Transverse colon (tissue), 4 donors: ENCODE measurements at regions not wholly inside any gene's neighbourhood (a gene's known extent, or its start where the extent isn't known, plus 50 kb on each side); places are given as distances from the start of the nearest gene placed in this dataset.

Experiments
- DNase-seq: peaks from one replicate; pipeline ENCODE4 v3.0.0-alpha.2; 2019
- H3K27ac ChIP-seq, 4 donors: fragments of 200-600 bp; sonication (generic); 2 replicates each; pipeline ENCODE4 v1.5.1; 2016 to 2018; ENCODE audit warnings: inconsistent platforms in 4 of 4
- H3K27me3 ChIP-seq: fragments of 200-600 bp; sonication (generic); 2 replicates; pipeline ENCODE4 v1.5.1; 2017; ENCODE audit warnings: inconsistent platforms
- H3K36me3 ChIP-seq, 4 donors: fragments of 200-600 bp; sonication (generic); 2 replicates each; pipeline ENCODE4 v1.5.1; 2017 to 2019; ENCODE audit warnings: inconsistent platforms in 4 of 4
- H3K4me1 ChIP-seq, 4 donors: fragments of 200-600 bp; sonication (generic); 2 replicates each; pipeline ENCODE4 v1.5.1; 2017 to 2020; ENCODE audit warnings: inconsistent platforms in 4 of 4
- H3K4me3 ChIP-seq, 4 donors: fragments of 200-600 bp; sonication (generic); 1 replicate in 1 of 4; 2 replicates in 3 of 4; pipeline versions ENCODE4 v1.5.1 to v1.6.1; 2017 to 2019; ENCODE audit warnings: inconsistent platforms in 4 of 4
- H3K9me3 ChIP-seq, 2 donors: fragments of 200-600 bp; sonication (generic); 2 replicates each; pipeline ENCODE4 v1.5.1; 2017 to 2019; ENCODE audit warnings: inconsistent platforms in 2 of 2
- EP300 ChIP-seq: sonication (generic); formaldehyde crosslinking; IDR thresholded peaks from one replicate; pipeline ENCODE4 v1.6.1; 2017; ENCODE audit warnings: antibody characterized with exemption, low read depth
- POLR2A ChIP-seq: fragments of 450-650 bp; IDR thresholded peaks from one replicate; pipeline ENCODE4 v1.6.1; 2016; ENCODE audit warnings: antibody characterized with exemption, mild to moderate bottlenecking, moderate library complexity
- POLR2AphosphoS5 ChIP-seq, 3 donors: sonication (generic); formaldehyde crosslinking; IDR thresholded peaks; one replicate each; pipeline ENCODE4 v1.6.1; 2016; ENCODE audit warnings: antibody characterized with exemption in 3 of 3
- WGBS, 2 donors: methylation state at CpG; one replicate each; pipeline ENCODE4 v1.1.5; 2018; ENCODE audit warnings: low coverage in 1 of 2; 5-methylcytosine and 5-hydroxymethylcytosine counted together
- in situ Hi-C, 4 donors: fragments of 200-750 bp; cut with MboI; loops; one replicate each; pipeline versions ENCODE4 v1.15.0 to v1.15.1; 2017; ENCODE audit warnings: low sequenced_read_pairs in 3 of 4, low pct_ligation_motif_present in 1 of 4, low pct_unique_long_range_greater_than_20kb in 1 of 4
- intact Hi-C: fragments of 100-400 bp; cut with DNase I; formaldehyde crosslinking; loops from one replicate; pipeline ENCODE4 v1.15.1; 2023; ENCODE audit warnings: low total_unique reads
- TF ChIP-seq, protein P1 (sequence below), 5 experiments: fragments of 200-600 bp in 3 of 5; fragments of 450-650 bp in 2 of 5; sonication (generic) in 3 of 5; IDR thresholded peaks; 1 replicate in 2 of 5; 2 replicates in 3 of 5; pipeline ENCODE4 v1.5.1; 2016 to 2017; ENCODE audit warnings: antibody characterized with exemption in 5 of 5, inconsistent platforms in 3 of 5, mild to moderate bottlenecking in 2 of 5, moderate library complexity in 1 of 5

DNA sequence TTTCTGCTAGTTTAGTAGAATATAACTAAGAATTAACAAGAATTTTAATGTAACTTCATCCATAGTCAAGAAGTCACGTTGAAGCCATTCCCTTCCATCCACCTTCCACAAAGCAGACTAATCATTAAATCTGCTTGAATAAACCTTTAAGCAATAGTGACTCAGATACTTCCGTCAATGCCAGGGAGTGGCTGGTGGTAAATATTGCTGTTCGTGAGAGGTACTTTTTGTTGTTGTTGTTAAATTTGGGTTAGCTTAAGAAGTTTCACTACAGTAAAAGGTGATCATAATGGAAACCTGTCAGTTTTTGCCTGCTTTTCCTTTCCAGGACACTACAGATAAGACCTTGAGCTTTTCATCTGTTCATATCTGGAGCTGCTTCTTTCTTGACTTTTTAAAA, 316.3 kb downstream of the TMA16 start:
- Histone ChIP-seq H3K27ac (no peak overlapping the region), H3K4me1 (no peaks in the 10 kb centered on the region), H3K27me3 (no peaks in the 10 kb centered on the region), H3K9me3 (no peaks in the 10 kb centered on the region), H3K36me3 (no peaks in the 10 kb centered on the region), H3K4me3 (no peak overlapping the region)
- TF ChIP-seq POLR2AphosphoS5 (IDR thresholded peaks at IDR 0.05) (no peak), POLR2A (no peak), EP300 (no peak)
- TF ChIP-seq, protein P1, sequence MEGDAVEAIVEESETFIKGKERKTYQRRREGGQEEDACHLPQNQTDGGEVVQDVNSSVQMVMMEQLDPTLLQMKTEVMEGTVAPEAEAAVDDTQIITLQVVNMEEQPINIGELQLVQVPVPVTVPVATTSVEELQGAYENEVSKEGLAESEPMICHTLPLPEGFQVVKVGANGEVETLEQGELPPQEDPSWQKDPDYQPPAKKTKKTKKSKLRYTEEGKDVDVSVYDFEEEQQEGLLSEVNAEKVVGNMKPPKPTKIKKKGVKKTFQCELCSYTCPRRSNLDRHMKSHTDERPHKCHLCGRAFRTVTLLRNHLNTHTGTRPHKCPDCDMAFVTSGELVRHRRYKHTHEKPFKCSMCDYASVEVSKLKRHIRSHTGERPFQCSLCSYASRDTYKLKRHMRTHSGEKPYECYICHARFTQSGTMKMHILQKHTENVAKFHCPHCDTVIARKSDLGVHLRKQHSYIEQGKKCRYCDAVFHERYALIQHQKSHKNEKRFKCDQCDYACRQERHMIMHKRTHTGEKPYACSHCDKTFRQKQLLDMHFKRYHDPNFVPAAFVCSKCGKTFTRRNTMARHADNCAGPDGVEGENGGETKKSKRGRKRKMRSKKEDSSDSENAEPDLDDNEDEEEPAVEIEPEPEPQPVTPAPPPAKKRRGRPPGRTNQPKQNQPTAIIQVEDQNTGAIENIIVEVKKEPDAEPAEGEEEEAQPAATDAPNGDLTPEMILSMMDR (IDR thresholded peaks at IDR 0.05): no peak
- DNase-seq: no peak
- WGBS, 2 donors: 38 to 39% methylated on average over 3 of the region's 3 CpGs
- intact Hi-C loops: no loop called here
- in situ Hi-C loops: no loop called here

DNA sequence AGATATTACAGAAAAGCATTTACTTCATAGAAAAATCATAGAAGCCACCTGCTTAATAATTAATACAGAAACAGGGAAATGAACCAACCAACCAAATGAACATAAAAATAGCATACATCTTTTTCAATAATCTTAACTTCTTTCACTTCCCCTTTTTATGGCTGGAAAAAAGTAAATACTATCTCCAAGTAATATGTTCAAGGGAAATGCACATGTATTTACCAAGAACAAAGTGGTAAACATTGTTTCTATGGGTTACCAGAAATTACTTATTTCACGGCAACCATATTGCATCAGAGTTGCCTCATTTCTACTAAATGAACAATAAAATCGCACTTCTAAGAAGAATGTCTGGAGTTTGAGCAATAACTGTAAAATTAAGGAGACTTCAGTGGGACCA, 321.3 kb downstream of the TMA16 start:
- H3K4me1 ChIP-seq: no peaks in the 10 kb centered on the region
- DNase-seq: no peak
- in situ Hi-C loops (no loop called here), intact Hi-C loops (no loop called here)
- H3K27ac ChIP-seq: no peak overlapping the region
- H3K4me3 ChIP-seq: no peak overlapping the region
- 44 to 60% methylated on average over 2 of the region's 2 CpGs for WGBS, 2 donors
- TF ChIP-seq, protein P1 (IDR thresholded peaks at IDR 0.05): no peak
- no peak for TF ChIP-seq EP300
- TF ChIP-seq POLR2A: no peak
- no peak for TF ChIP-seq POLR2AphosphoS5 (IDR thresholded peaks at IDR 0.05)
- H3K27me3 ChIP-seq: no peaks in the 10 kb centered on the region
- no peaks in the 10 kb centered on the region for H3K9me3 ChIP-seq
- H3K36me3 ChIP-seq: no peaks in the 10 kb centered on the region

DNA sequence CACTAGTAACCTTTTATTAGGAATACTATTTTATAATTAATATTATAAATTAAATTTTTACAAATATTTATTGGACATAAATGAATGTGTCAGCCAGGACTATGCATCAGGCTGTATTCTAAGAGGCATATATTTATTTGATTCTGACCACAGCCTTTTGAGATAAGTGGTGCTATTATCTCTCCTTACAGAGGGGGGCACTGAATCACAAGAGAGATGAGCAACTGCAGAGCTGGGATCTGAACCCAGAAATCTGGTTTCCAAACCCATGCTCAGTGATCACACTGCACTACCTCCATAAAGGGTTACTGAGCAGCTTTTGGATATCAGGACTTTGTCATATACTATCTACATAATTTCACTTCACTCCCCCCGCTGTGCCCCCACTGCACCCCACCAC, 322.0 kb downstream of the TMA16 start:
- Histone ChIP-seq H3K27me3 (no peaks in the 10 kb centered on the region), H3K4me3 (no peak overlapping the region), H3K4me1 (no peaks in the 10 kb centered on the region), H3K27ac (no peak overlapping the region), H3K36me3 (no peaks in the 10 kb centered on the region), H3K9me3 (no peaks in the 10 kb centered on the region)
- TF ChIP-seq, protein P1 (IDR thresholded peaks at IDR 0.05): no peak
- TF ChIP-seq EP300: no peak
- no peak for TF ChIP-seq POLR2A
- DNase-seq: no peak
- in situ Hi-C loops (no loop called here), intact Hi-C loops (no loop called here)
- 88 to 100% methylated on average over 1 of the region's 1 CpG for WGBS, 2 donors

GRCh38 chr4:163818673-163819072, 324.2 kb downstream of the TMA16 start:
- intact Hi-C loops (no loop called here), in situ Hi-C loops (no loop called here)
- TF ChIP-seq, protein P1 (IDR thresholded peaks at IDR 0.05): no peak
- TF ChIP-seq POLR2AphosphoS5 (IDR thresholded peaks at IDR 0.05) (no peak), EP300 (no peak), POLR2A (no peak)
- 56 to 74% methylated on average over 3 of the region's 3 CpGs for WGBS, 2 donors
- no peak for DNase-seq
- Histone ChIP-seq H3K4me1 (no peaks in the 10 kb centered on the region), H3K9me3 (no peaks in the 10 kb centered on the region), H3K36me3 (no peaks in the 10 kb centered on the region), H3K27me3 (no peaks in the 10 kb centered on the region), H3K27ac (no peak overlapping the region), H3K4me3 (no peak overlapping the region)
